CD1c-positive myeloid dendritic cell (primary cell): ENCODE measurements at regions not wholly inside any gene's neighbourhood (a gene's known extent, or its start where the extent isn't known, plus 50 kb on each side); places are given as distances from the start of the nearest gene placed in this dataset.
A peak's percentile ranks its signal among the peaks of the same experiment; 100 is the strongest.
"Not testable (repeated sequence)": the region's sequence is repeated elsewhere in the genome, so short reads cannot be mapped to it uniquely, and the experiment has no call there.

Experiments used
- DNase-seq: peaks from one replicate; pipeline ENCODE4 v3.0.0-alpha.2; 2016; ENCODE audit errors: extremely low spot score

DNA sequence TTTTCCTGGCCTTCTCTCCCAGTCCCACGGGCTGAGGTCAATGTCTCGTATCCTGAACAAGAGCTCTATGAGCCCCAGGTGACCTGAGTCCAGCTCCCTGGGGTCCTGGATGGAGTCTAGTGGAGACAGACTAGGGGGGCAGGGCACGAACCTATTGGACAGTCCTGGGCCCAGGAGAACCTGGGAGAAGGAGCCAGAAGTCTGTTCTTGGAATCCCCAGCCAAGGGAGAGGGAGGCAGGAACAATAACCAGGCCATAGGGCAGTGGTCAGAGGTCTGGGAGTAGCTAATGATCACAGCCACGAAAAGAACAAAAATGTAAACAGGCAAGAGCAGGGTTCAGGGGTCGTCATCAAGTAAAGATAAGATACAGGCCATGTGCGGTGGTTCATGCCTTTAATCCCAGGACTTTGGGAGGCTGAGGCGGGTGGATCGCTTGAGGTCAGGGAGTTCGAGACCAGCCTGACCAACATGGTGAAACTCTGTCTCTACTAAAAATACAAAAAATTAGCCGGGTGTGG is 60.8 kb downstream of the COPRS start:
- no peak for DNase-seq

DNA sequence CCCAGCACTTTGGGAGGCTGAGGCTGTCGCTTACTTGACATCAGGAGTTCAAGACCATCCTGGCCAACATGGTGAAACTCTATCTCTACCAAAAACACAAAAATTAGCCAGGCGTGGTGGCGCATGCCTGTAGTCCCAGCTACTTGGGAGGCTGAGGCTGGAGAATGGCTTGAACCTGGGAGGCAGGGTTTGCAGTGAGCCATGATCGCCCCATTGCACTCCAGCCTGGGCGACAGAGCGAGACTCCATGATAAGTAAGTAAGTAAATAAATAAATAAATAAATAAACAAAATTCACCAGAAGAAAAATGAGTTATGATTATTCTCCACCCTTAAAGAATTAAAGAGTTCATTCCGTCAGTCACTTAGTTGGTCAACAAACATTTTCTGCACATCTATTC is 63.1 kb downstream of the COPRS start:
- DNase-seq: not testable (repeated sequence)

DNA sequence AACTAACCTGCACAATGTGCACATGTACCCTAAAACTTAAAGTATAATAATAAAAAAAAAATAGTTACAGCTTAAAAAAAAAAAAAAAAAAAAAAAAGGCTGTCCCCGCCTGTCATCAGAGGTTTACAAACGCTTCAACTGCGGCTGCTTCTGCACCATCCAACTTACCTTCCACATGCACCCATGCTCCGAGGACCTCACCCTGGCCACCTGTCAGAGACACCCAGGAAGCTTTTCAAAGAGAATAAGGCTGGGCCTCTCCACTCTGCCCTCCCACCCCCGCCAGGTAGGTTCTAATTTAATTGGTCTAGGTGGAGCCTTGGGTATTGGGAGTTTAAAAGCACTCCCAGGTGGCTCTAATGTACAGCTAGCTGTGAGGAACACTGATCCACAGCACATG is 64.9 kb downstream of the COPRS start:
- DNase-seq: no peak

DNA sequence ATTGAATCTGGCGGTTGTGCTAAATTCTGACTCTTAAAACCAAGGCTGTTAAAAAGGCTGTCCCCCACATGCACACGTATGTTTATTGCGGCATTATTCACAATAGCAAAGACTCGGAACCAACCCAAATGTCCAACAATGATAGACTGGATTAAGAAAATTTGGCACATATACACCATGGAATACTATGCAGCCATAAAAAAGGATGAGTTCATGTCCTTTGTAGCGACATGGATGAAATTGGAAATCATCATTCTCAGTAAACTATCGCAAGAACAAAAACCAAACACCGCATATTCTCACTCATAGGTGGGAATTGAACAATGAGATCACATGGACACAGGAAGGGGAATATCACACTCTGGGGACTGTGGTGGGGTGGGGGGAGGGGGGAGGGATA is 65.4 kb downstream of the COPRS start:
- DNase-seq: not testable (repeated sequence)

DNA sequence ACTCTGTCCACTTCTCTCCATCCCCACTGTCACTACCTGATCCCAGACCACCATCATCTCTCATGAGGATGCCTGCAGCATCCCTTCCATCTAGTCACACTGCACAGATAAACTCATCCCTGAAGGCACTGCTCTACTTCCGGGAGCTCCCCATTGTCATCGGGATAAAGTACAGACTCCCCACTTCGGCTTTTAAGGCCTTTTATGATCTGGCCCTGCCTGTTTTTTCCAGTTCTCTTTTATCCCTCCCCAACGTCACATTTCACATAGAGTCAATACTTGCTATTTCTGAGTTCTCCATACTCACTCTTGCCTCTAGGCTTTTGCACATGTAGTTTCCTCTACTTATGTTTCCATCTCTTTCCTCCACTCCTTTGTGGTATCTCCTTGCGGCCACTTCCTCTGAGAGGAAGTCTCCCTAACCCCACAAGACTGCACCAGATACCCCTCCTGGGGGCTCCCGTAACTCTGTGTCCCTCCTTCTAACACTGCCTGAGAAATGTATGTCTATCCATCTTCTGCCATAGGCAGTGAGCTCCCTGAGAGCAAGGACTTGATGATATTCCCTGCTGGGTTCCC is 66.9 kb downstream of the COPRS start:
- DNase-seq: no peak

DNA sequence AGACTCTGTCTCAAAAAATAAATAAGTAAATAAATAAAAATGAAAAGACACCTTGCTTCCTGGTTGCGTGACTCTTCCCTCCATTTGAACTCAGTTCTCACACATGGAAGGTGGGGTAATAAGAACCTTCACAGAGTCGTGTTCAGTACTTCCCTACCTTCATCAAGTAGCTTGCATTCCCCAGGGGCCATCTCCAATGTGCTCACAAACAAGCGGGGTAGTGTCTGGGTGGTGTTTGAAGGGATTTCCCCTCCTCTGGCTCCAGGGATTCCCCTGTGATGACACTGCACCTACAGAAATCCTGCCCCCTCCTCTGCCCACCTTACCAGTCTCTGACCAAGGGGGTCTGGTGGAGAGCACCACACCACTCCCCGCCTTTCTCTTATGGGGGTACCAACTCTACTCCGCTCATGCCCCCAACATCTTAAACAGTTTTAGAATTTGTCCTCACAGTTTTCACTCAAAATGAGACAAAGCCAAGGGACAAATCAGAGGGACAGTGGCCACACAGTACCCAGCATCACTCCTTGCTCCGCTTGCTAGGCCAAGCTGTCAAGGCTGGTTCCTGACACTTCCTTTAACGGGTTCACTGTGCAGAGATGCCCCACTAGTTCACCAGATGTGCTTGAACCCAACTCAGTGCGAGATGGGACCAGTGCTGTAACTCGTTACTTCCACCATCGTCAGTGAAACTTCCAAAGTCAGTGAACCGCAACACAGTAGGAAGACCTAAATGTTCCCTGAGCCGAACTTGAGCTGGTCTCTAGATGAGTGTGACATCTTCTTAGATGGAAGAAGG is 69.1 kb downstream of the COPRS start:
- DNase-seq: no peak

DNA sequence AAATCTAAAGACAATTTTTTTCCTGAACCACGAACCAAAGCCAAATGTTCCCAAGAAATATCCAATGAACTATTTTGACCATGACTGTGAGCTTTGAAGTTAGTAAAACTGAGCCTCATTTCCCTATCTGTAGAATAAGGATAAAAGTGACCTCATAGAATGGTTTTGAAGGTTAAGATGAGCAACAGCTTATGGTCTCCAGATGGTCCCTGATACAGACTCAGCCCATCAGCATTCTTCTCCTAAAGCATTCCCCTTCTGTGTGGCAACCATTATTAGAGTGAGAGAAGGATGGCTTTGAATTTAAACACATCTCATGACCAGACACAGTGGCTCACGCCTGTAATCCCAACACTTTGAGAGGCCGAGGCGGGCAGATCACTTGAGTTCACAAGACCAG is 70.1 kb downstream of the COPRS start:
- no peak for DNase-seq

DNA sequence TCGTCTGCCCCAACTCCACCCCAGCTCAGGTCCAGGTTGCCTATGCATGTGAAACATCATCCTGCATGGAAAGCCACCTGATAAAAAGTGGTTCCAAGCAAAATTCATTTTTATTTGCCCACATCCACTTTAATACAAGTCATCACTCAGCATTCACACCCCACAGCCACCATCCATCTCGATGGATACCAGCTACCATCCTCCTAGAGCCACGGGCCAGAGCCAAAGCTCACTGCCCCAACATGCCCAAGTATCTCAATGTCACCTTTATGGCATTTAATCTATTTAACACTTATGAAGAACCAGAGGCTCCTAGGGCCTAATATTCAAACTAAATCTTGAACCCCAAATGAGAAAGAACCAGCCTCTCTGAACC is 70.5 kb downstream of the COPRS start:
- DNase-seq: no peak

DNA sequence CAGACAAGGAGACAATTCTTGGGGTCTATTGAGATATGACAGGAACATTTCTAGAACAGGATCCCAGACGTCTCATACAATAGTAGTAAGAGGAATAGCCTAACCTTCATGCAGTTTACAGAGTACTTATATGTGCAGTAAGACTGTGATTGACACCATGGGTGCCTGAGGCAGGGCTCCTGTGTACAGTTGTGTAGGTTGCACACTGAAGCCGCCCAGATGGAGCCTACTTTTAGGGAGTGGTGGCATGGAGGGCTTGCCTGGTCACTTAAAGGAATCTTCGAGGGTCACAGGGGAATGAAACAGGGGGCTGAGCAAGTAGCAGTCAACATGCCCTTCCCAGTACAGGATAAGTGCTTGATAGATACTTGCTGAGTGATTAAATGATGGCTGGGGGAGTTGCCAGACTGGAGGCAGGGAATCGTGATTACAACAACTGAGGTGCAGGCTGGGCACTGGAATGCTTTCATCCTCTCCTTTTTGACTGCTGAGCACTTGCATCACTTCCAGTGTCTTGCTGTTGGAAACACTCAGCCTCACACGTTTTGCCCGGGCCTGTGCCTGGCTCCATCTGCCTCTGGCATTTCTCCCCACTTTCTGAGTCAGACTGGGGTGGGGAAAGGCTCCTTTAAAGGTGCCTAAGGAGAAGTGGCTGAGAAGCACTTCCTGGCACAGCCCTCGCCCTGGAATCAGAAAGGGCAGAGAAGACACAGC is 71.0 kb downstream of the COPRS start:
- no peak for DNase-seq

DNA sequence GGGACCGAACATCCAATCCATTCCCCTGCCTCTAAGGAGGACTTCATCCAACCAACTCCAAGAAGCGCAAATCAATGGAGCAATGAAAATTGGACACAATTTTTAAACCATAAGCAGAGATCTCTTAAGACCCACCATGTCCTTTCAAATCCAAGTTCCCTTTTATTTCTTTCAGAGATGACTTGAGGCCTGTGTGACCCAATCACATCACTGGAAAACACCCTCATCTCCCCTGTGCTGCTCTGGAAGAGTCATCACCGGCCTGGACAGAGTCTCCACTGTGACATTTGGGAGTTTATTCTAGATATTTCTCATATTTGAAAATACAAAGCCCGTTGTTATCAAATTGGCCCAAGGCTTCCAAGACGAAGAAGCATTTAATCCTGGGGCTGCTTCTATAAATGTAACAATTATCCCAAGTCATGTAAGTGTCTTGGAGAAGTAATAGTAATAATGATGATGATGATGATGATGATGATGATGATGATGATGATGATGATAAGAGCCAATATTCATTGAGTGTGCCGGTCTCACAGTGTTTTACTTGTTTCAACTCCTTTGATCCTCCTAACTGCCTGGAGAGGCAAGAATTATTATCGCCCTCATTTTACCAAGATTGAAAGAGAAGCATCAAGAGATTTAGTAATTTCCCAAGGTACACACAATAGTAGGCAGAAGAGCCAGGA is 72.1 kb downstream of the COPRS start:
- DNase-seq: no peak

DNA sequence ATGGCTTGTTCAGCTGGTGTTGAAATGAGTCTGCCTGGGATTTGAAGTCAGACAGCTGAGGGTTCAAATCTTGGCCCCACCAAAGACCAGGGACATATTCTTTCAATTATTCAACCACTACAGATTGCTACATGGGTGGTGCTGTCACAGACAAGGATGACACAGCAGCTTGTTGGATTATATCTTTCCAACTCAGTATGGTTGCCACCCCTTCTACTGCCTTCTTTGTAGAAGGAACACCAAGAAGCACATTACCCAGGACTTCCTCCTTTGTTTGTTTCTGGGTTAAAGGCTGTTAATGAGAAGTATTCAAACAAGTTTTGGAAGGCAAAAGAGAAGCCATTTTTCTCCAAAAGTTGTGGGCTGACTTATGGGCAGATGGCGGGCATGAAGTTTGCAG is 78.6 kb downstream of the COPRS start:
- DNase-seq: peak; percentile 22

DNA sequence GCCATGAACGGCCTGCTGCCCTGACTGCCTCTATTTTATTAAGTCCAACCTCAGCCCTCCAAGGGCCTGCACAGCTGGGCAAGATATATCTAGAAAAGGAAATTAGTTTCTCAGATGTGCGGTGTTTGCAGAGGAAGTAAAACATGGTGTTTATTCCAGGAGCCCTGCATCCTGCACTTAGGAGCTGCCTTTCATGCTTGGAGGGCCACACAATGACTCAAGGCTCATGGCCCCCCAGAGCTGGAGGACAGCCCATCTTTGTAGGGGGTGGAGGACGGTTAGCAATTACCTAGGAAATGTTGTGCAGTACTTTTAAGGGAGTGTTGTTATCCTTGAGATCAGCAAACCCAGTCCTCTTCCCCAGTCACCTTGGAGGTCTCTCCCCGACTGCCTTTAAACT is 80.5 kb downstream of the COPRS start:
- no peak for DNase-seq

DNA sequence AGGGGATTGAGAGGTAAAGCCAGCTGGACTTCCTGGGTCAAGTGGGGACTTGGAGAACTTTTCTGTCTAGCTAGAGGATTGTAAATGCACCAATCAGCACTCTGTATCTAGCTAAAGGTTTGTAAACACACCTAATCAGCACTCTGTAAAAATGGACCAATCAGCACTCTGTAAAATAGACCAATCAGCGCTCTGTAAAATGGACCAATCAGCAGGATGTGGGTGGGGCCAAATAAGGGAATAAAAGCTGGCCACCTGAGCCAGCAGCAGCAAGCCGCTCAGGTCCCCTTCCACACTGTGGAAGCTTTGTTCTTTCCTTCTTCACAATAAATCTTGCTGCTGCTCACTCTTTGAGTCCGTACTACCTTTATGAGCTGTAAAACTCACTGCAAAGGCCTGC is 87.7 kb downstream of the COPRS start:
- DNase-seq: not testable (repeated sequence)

DNA sequence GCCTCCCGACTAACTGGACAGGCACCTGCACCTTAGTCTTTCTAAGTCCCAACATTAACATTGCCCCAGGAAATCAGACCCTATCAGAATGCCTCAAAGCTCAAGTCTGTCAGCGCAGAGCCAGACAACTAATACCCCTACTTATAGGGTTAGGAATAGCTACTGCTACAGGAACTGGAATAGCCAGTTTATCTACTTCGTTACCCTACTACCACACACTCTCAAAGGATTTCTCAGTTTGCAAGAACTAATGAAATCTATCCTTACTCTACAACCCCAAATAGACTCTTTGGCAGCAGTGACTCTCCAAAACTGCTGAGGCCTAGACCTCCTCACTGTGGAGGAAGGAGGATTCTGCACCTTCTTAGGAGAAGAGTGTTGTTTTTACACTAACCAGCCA is 88.5 kb downstream of the COPRS start:
- DNase-seq: not testable (repeated sequence)

DNA sequence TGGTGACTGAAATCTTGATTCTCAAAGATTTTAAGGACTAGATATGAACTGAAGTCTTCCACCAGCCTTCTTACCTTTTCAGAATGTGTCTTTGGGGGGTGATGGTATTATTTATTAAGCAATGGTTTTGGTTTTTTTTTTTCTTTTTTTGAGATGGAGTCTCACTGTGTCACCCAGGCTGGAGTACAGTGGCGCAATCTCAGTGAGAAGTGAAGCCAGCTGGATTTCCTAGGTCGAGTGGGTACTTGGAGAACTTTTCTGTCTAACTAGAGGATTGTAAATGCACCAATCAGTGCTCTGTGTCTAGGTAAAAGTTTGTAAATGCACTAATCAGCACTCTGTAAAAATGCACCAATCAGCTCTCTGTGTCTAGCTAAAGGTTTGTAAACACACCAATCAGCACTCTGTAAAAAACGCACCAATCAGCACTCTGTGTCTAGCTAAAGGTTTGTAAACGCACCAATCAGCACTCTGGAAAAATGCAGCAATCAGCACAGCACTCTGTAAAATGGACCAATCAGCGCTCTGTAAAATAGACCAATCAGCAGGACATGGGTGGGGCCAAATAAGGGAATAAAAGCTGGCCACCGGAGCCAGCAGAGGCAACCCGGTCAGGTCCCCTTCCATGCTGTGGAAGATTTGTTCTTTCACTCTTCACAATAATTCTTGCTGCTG is 97.1 kb downstream of the COPRS start:
- DNase-seq: not testable (repeated sequence)

DNA sequence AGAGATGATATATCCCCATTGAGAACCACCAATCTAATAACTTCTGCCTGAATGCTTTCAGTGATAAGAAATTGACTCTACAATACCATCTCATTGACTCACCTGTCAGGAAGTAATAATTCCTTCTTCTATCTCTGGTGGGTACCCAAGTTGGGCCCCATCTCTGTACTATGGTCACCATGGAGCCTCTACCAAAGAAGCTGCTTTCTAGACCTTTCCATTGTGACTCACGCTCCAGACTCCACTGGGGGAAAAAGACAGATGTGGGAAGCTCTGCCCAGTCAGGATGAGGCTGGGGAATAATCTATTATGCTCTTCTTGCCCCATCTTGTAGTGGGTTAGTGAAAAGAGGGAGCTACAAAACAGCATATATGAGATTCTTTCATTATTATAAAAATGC is 100.4 kb downstream of the COPRS start:
- DNase-seq: no peak

DNA sequence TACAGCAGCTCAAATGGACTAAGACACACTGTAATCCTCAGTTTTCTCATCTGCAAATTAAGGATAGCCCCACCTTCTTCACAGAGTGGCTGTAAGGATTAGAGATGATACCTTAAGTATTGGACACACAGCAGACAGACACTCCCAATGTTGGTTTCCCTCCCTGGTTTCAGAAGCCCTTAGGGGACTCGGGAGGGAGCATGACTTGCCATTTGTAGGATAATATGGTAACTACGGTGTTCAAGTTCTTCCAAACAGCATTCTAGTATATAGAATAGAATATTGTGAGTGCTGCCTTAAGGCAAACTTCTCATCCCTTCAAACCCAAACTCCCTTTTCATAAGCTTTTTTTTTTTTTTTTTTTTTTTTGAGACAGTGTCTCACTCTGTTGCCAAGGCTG is 101.9 kb downstream of the COPRS start:
- no peak for DNase-seq

DNA sequence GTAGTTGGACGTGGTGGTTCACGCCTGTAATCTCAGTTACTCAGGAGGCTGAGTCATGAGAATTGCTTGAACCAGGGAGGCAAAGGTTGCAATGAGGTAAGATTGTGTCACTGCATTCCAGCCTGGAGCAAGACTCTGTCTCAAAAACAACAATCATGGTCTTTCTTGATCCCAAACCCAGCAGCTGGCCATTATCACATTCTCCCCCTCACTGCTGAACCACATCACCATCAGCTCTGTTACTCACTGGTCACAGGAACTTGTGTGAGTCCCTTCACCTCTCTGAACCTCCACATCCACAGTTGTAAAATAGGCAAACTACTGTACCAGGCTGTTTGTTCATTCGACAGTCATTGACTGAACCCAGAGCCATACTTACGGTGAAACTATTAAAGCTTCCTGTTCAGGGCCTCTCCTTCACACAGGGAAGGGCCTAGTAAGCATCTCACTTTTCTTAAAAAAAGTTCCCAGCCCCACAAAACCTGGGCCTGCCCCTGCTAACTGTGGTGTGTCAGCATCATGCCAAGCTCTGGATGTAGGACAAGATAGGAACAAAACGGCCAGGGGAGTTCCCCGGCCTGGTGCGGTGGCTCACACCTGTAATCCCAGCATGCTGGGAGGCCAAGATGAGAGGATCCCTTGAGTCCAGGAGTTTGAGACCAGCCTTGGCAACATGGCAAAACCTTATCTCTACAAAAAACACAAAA is 104.7 kb downstream of the COPRS start:
- DNase-seq: no peak

DNA sequence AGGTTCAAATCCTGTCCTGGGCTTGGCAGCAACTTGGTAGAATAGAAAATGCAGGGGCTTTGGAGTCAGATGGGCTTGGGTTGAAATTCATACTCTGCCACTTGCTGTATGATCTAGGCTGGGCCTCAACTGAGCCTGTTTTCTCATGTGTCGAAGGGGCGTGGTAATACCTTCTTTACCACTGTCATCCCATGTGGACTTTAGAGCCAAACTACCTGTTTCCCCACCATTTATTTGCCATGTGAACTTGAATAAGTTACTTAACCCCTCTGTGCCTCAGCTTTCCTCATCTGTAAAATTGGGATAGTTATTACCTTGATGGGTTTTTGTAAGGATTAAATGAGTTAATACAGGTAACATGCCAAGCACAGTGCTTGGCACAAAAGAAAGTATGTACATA is 106.0 kb downstream of the COPRS start:
- no peak for DNase-seq

DNA sequence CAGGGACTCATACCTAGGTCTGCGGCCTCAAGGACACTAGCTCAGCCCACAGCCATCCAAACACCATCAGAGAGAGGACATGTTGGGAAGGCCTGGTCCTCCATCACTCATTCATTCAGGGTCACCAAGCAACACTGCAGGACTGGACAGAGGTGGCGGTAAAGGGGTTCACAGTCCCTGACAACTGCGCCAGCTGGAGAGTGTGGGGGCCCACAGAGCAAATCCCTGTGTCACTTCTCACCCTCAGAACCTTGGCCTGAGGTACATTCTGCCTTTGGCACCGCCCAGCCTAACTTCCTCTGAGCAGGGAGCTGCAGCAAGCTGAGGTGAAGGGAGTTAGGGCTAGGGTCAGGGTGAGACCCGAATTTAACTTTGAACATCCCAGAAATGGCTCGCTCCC is 106.5 kb downstream of the COPRS start:
- no peak for DNase-seq

DNA sequence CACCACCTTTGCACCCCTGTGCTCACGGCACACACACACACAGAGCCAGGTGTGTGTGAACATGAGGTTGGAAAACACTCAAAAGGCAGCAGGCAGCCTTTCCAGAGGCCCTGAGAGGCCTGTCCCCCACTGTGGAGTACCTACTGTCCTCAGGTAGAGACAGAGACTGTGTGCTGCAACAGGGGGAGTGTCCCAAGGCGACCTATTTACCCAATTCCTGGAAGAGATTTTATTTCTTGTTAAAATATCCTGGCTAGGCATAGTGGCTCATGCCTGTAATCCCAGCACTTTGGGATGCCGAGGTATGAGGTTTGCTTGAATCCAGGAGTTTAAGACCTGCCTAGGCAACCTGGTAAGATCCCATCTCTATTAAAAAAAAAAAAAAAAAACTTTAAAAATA is 108.5 kb downstream of the COPRS start:
- DNase-seq: no peak
